CD14-positive monocyte (primary cell): ENCODE measurements at regions not wholly inside any gene's neighbourhood (a gene's known extent, or its start where the extent isn't known, plus 50 kb on each side); places are given as distances from the start of the nearest gene placed in this dataset.

Source experiments
- DNase-seq, 3 donors: peaks; one replicate each; pipeline ENCODE4 v3.0.0-alpha.2; 2011 to 2022
- H2AFZ ChIP-seq: 2 replicates; pipeline ENCODE4 v1.6.0; 2012; ENCODE audit warnings: mild to moderate bottlenecking, low read depth, low read length, inconsistent platforms; ENCODE audit not compliant: insufficient read depth, poor library complexity, severe bottlenecking
- H3K27ac ChIP-seq, 2 donors: 1 replicate in 1 of 2; 2 replicates in 1 of 2; pipeline ENCODE4 v1.5.1; 2012 to 2013; ENCODE audit warnings: low read length in 2 of 2, control low read depth in 1 of 2, inconsistent platforms in 1 of 2, low read depth in 1 of 2, mild to moderate bottlenecking in 1 of 2
- H3K27me3 ChIP-seq, 2 donors: one replicate each; pipeline versions ENCODE4 v1.6.0 to v1.6.1; 2011 to 2013; ENCODE audit warnings: low read length in 2 of 2; ENCODE audit not compliant: control insufficient read depth in 2 of 2, insufficient read depth in 2 of 2
- H3K36me3 ChIP-seq, 2 donors: replicated peaks in 1 of 2; 1 replicate in 1 of 2; 2 replicates in 1 of 2; pipeline versions ENCODE4 v1.5.1 to v1.6.1; 2012 to 2013; ENCODE audit warnings: low read length in 2 of 2, control low read depth in 1 of 2, inconsistent platforms in 1 of 2, mild to moderate bottlenecking in 1 of 2; ENCODE audit not compliant: insufficient read depth in 2 of 2, control insufficient read depth in 1 of 2
- H3K4me1 ChIP-seq, 2 donors: 1 replicate in 1 of 2; 2 replicates in 1 of 2; pipeline versions ENCODE4 v1.5.1 to v1.6.1; 2012 to 2013; ENCODE audit warnings: low read length in 2 of 2, control low read depth in 1 of 2, inconsistent platforms in 1 of 2, mild to moderate bottlenecking in 1 of 2, moderate library complexity in 1 of 2; ENCODE audit not compliant: insufficient read depth in 2 of 2, control insufficient read depth in 1 of 2
- H3K4me2 ChIP-seq: replicated peaks from 2 replicates; pipeline ENCODE3; 2012; ENCODE audit warnings: low read length, moderate library complexity, mild to moderate bottlenecking; ENCODE audit not compliant: poor library complexity, severe bottlenecking; ENCODE audit errors: extremely low read depth
- H3K4me3 ChIP-seq, 3 experiments: fragments of 200-600 bp in 1 of 3; sonication (generic) in 1 of 3; replicated peaks in 1 of 3; 1 replicate in 2 of 3; 2 replicates in 1 of 3; pipeline ENCODE4 v1.5.1; 2011 to 2013; ENCODE audit warnings: low read length in 3 of 3, mild to moderate bottlenecking in 3 of 3, control low read depth in 2 of 3, low read depth in 2 of 3, inconsistent platforms in 1 of 3, moderate library complexity in 1 of 3
- H3K79me2 ChIP-seq: 2 replicates; pipeline ENCODE4 v1.6.0; 2012; ENCODE audit warnings: mild to moderate bottlenecking, control low read depth, inconsistent platforms, low read length, moderate library complexity; ENCODE audit not compliant: insufficient read depth
- H3K9ac ChIP-seq: 2 replicates; pipeline ENCODE4 v1.6.0; 2017; ENCODE audit warnings: low read length, mild to moderate bottlenecking; ENCODE audit not compliant: insufficient read depth, poor library complexity, severe bottlenecking
- H3K9me3 ChIP-seq, 2 donors: replicated peaks in 1 of 2; 1 replicate in 1 of 2; 2 replicates in 1 of 2; pipeline versions ENCODE4 v1.5.1 to v1.6.1; 2012 to 2013; ENCODE audit warnings: low read length in 2 of 2, control low read depth in 1 of 2; ENCODE audit not compliant: control insufficient read depth in 1 of 2, insufficient read depth in 1 of 2
- H4K20me1 ChIP-seq: 2 replicates; pipeline ENCODE4 v1.6.0; 2012; ENCODE audit warnings: mild to moderate bottlenecking, low read length, control low read depth, moderate library complexity; ENCODE audit not compliant: insufficient read depth
- H3K27ac Mint-ChIP-seq, 7 donors: one replicate each; pipeline ENCODE4 v1.8.0; 2020; ENCODE audit warnings: mild to moderate bottlenecking in 7 of 7, mixed read lengths in 7 of 7, moderate library complexity in 6 of 7, inconsistent platforms in 2 of 7
- H3K27me3 Mint-ChIP-seq, 3 donors: one replicate each; pipeline ENCODE4 v1.8.0; 2021 to 2022; ENCODE audit warnings: low read depth in 3 of 3, mild to moderate bottlenecking in 3 of 3, mixed read lengths in 3 of 3, moderate library complexity in 3 of 3, inconsistent platforms in 1 of 3
- H3K36me3 Mint-ChIP-seq, 2 donors: one replicate each; pipeline ENCODE4 v1.8.0; 2020; ENCODE audit warnings: mixed read lengths in 2 of 2, inconsistent platforms in 1 of 2, mild to moderate bottlenecking in 1 of 2
- H3K4me1 Mint-ChIP-seq: one replicate; pipeline ENCODE4 v1.8.0; 2020; ENCODE audit warnings: mild to moderate bottlenecking, mixed read lengths
- H3K4me3 Mint-ChIP-seq, 2 donors: one replicate each; pipeline ENCODE4 v1.8.0; 2020; ENCODE audit warnings: mild to moderate bottlenecking in 2 of 2, mixed read lengths in 2 of 2, moderate library complexity in 1 of 2
- H3K9me3 Mint-ChIP-seq, 7 donors: one replicate each; pipeline ENCODE4 v1.8.0; 2020 to 2022; ENCODE audit warnings: mixed read lengths in 7 of 7, mild to moderate bottlenecking in 6 of 7, moderate library complexity in 6 of 7, inconsistent platforms in 2 of 7
- CTCF ChIP-seq: fragments of 200-600 bp; IDR thresholded peaks from one replicate; pipeline ENCODE4 v1.8.0; 2022; ENCODE audit warnings: antibody characterized with exemption, mild to moderate bottlenecking
- WGBS: methylation state at CpG from one replicate; pipeline ENCODE4 v1.1.5; 2013; ENCODE audit warnings: missing lambda C conversion rate; ENCODE audit not compliant: insufficient coverage; 5-methylcytosine and 5-hydroxymethylcytosine counted together
- intact Hi-C, 2 donors: fragments of 100-400 bp; cut with micrococcal nuclease; formaldehyde crosslinking; loops; one replicate each; pipeline versions ENCODE4 v1.15.0 to v1.15.1; 2023

DNA sequence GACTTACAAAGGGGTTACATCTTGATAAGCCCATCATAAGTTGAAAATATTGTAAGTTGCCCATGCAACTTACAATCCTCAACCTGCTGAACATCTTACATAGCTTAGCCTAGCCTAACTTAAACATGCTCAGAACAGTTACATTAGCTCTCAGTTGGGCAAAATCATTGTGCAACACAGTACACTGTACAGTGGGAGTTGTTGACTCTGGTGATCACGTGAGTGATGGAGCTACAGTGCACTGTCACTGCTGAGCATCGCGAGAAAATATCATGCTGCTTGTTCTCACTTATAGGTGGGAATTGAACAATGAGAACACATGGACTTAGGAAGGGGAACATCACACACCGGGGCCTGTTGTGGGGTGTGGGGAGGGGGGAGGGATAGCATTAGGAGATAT is 214.9 kb upstream of the ZMIZ1 start:
- no peak for TF ChIP-seq CTCF
- 77% methylated on average over 3 of the region's 4 CpGs for WGBS
- Histone ChIP-seq H3K79me2 (no peaks in the 10 kb centered on the region), H3K27me3 (no peaks in the 10 kb centered on the region), H3K27ac (no peak overlapping the region), H3K9ac (no peak overlapping the region), H3K4me3 (no peak overlapping the region), H4K20me1 (no peaks in the 10 kb centered on the region), H2AFZ (no peak overlapping the region), H3K4me2 (no peak overlapping the region), H3K36me3 (no peaks in the 10 kb centered on the region), H3K9me3 (no peaks in the 10 kb centered on the region), H3K4me1 (no peaks in the 10 kb centered on the region)
- no peak for DNase-seq
- H3K27me3 Mint-ChIP-seq, result peaks cover 1 to 5% (median 5%) of the 10 kb centered on the region in 3 donors
- intact Hi-C loops, result loop anchor here (5.0 to 10.0 kb wide), 2 partner anchors 341 to 343 kb away; no protein-coding TSS in a partner anchor
- no peak overlapping the region for H3K4me3 Mint-ChIP-seq
- no peaks in the 10 kb centered on the region for H3K36me3 Mint-ChIP-seq
- H3K9me3 Mint-ChIP-seq, result no peaks in the 10 kb centered on the region
- H3K27ac Mint-ChIP-seq, result no peak overlapping the region
- H3K4me1 Mint-ChIP-seq, result no peaks in the 10 kb centered on the region

GRCh38 chr10:78856421-78856820 is 212.3 kb upstream of the ZMIZ1 start:
- H3K9ac ChIP-seq, result no peak overlapping the region
- Mint-ChIP-seq H3K9me3 (no peaks in the 10 kb centered on the region), H3K4me1 (no peaks in the 10 kb centered on the region), H3K27me3 (peaks cover 11 to 12% (median 12%) of the 10 kb centered on the region in 3 donors), H3K4me3 (no peak overlapping the region), H3K36me3 (no peaks in the 10 kb centered on the region), H3K27ac (no peak overlapping the region)
- H3K4me1 ChIP-seq, result no peaks in the 10 kb centered on the region
- H3K4me2 ChIP-seq, result no peak overlapping the region
- no peaks in the 10 kb centered on the region for H3K27me3 ChIP-seq
- H3K4me3 ChIP-seq, result no peak overlapping the region
- no peak for DNase-seq
- 100% methylated on average over 1 of the region's 1 CpG for WGBS
- no peaks in the 10 kb centered on the region for H3K36me3 ChIP-seq
- no peaks in the 10 kb centered on the region for H3K9me3 ChIP-seq
- no peak overlapping the region for H2AFZ ChIP-seq
- no peak overlapping the region for H3K27ac ChIP-seq
- no peak for TF ChIP-seq CTCF
- H3K79me2 ChIP-seq, result no peaks in the 10 kb centered on the region
- intact Hi-C loops, result loop anchor here in 1 of 2 donors (10.0 kb wide), 1 partner anchor 338 kb away; no protein-coding TSS in a partner anchor
- no peaks in the 10 kb centered on the region for H4K20me1 ChIP-seq
